Gastrocnemius medialis (tissue), 4 donors: ENCODE measurements at regions not wholly inside any gene's neighbourhood (a gene's known extent, or its start where the extent isn't known, plus 50 kb on each side); places are given as distances from the start of the nearest gene placed in this dataset.

Source experiments
- ATAC-seq, 2 donors: fragments of 150-250 bp; one replicate each; pipeline ENCODE4 v1.9.1; 2016
- DNase-seq, 2 donors: peaks; one replicate each; pipeline ENCODE4 v3.0.0-alpha.2; 2019
- H3K27ac ChIP-seq, 4 donors: fragments of 200-600 bp; sonication (generic); 1 replicate in 1 of 4; 2 replicates in 3 of 4; pipeline ENCODE4 v1.5.1; 2016 to 2018; ENCODE audit warnings: mild to moderate bottlenecking in 2 of 4, moderate library complexity in 1 of 4
- H3K27me3 ChIP-seq, 3 donors: fragments of 200-600 bp; sonication (generic) in 2 of 3; 1 replicate in 1 of 3; 2 replicates in 2 of 3; pipeline versions ENCODE4 v1.5.1 to v1.6.0; 2016 to 2019; ENCODE audit warnings: mild to moderate bottlenecking in 1 of 3, moderate library complexity in 1 of 3
- H3K36me3 ChIP-seq, 2 donors: fragments of 200-600 bp; sonication (generic) in 1 of 2; one replicate each; pipeline ENCODE4 v1.5.1; 2017 to 2018
- H3K4me1 ChIP-seq, 2 donors: fragments of 200-600 bp; sonication (generic) in 1 of 2; one replicate each; pipeline ENCODE4 v1.5.1; 2016 to 2017; ENCODE audit warnings: mild to moderate bottlenecking in 2 of 2
- H3K4me3 ChIP-seq, 4 donors: fragments of 200-600 bp; sonication (generic) in 3 of 4; 1 replicate in 1 of 4; 2 replicates in 3 of 4; pipeline ENCODE4 v1.5.1; 2016 to 2019; ENCODE audit warnings: mild to moderate bottlenecking in 2 of 4
- H3K9me3 ChIP-seq, 3 donors: fragments of 200-600 bp; sonication (generic) in 2 of 3; 1 replicate in 1 of 3; 2 replicates in 2 of 3; pipeline ENCODE4 v1.5.1; 2016 to 2019
- CTCF ChIP-seq, 5 experiments: fragments of 450-650 bp in 3 of 5; fragments of 200-600 bp in 2 of 5; sonication (generic) in 2 of 5; IDR thresholded peaks in 4 of 5; conservative IDR thresholded peaks in 1 of 5; 1 replicate in 4 of 5; 2 replicates in 1 of 5; pipeline ENCODE4 v1.5.1; 2016 to 2019; ENCODE audit warnings: antibody characterized with exemption in 5 of 5, mild to moderate bottlenecking in 3 of 5, moderate library complexity in 3 of 5
- POLR2A ChIP-seq, 2 donors: fragments of 450-650 bp; IDR thresholded peaks; one replicate each; pipeline ENCODE4 v1.6.1; 2017; ENCODE audit warnings: antibody characterized with exemption in 2 of 2, mild to moderate bottlenecking in 2 of 2, moderate library complexity in 2 of 2
- in situ Hi-C, 4 donors: fragments of 200-750 bp; cut with MboI; loops; one replicate each; pipeline versions ENCODE4 v1.15.0 to v1.8.0; 2017; ENCODE audit warnings: low sequenced_read_pairs in 4 of 4
- intact Hi-C: fragments of 100-400 bp; cut with DNase I; formaldehyde crosslinking; loops from one replicate; pipeline ENCODE4 v1.15.1; 2023; ENCODE audit warnings: low total_unique reads

- H3K36me3 ChIP-seq: no peaks in the 10 kb centered on the region
- in situ Hi-C loops (no loop called here), intact Hi-C loops (no loop called here)
- H3K27ac ChIP-seq: no peak overlapping the region
- no peaks in the 10 kb centered on the region for H3K9me3 ChIP-seq
- TF ChIP-seq POLR2A (IDR thresholded peaks at IDR 0.05) (no peak), CTCF (IDR thresholded peaks at IDR 0.05 in 4 of 5, conservative IDR thresholded peaks at IDR 0.05 in 1 of 5) (no peak)
- H3K4me3 ChIP-seq: no peak overlapping the region
- H3K27me3 ChIP-seq: no peaks in the 10 kb centered on the region
- ATAC-seq (no peak), DNase-seq (no peak)
- no peaks in the 10 kb centered on the region for H3K4me1 ChIP-seq
Observed at GRCh38 chr10:2953495-2953894, 113.9 kb upstream of the PFKP start.

GRCh38 chr10:2951235-2951835 lies 116.0 kb upstream of the PFKP start:
- Histone ChIP-seq H3K9me3 (no peaks in the 10 kb centered on the region), H3K4me1 (no peaks in the 10 kb centered on the region), H3K36me3 (no peaks in the 10 kb centered on the region), H3K27ac (no peak overlapping the region), H3K27me3 (no peaks in the 10 kb centered on the region), H3K4me3 (no peak overlapping the region)
- in situ Hi-C loops: no loop called here
- intact Hi-C loops: no loop called here
- no peak for ATAC-seq
- DNase-seq: no peak
- no peak for TF ChIP-seq CTCF (IDR thresholded peaks at IDR 0.05 in 4 of 5, conservative IDR thresholded peaks at IDR 0.05 in 1 of 5)
- no peak for TF ChIP-seq POLR2A (IDR thresholded peaks at IDR 0.05)

DNA sequence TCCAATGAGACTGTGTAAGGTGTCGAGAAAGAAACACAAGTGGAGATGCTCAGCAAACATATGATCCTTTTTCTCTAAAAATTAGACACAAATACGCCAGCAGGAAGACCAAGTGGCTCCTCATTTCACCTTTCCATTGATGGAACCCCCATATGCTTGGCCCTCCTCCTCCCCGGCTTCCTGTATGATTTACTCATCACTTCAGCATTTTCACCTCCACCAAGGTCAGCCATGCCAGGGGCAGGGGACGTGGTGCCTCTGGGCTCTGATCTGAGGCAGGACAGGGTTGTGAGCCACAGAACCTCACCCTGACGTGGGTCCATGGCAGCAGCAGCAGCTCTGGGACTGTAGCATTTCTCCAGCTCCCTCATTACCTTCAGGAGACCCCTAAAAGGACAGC lies 116.8 kb upstream of the PFKP start:
- H3K9me3 ChIP-seq: no peaks in the 10 kb centered on the region
- no peaks in the 10 kb centered on the region for H3K4me1 ChIP-seq
- in situ Hi-C loops (no loop called here), intact Hi-C loops (no loop called here)
- ATAC-seq: no peak
- no peak overlapping the region for H3K27ac ChIP-seq
- TF ChIP-seq CTCF (IDR thresholded peaks at IDR 0.05 in 4 of 5, conservative IDR thresholded peaks at IDR 0.05 in 1 of 5): no peak
- no peak for TF ChIP-seq POLR2A (IDR thresholded peaks at IDR 0.05)
- no peaks in the 10 kb centered on the region for H3K36me3 ChIP-seq
- H3K27me3 ChIP-seq: no peaks in the 10 kb centered on the region
- H3K4me3 ChIP-seq: no peak overlapping the region
- DNase-seq: no peak

GRCh38 chr10:2949948-2950354 lies 117.4 kb upstream of the PFKP start:
- Histone ChIP-seq H3K4me1 (no peaks in the 10 kb centered on the region), H3K4me3 (no peak overlapping the region), H3K9me3 (no peaks in the 10 kb centered on the region), H3K27me3 (peaks cover 0 to 3% (median 0%) of the 10 kb centered on the region in 3 donors), H3K27ac (no peak overlapping the region), H3K36me3 (no peaks in the 10 kb centered on the region)
- in situ Hi-C loops: loop anchor here in 1 of 4 donors (25.0 kb wide), 1 partner anchor 237 kb away; no protein-coding TSS in a partner anchor
- no peak for DNase-seq
- TF ChIP-seq CTCF (IDR thresholded peaks at IDR 0.05 in 4 of 5, conservative IDR thresholded peaks at IDR 0.05 in 1 of 5): no peak
- TF ChIP-seq POLR2A (IDR thresholded peaks at IDR 0.05): no peak
- no peak for ATAC-seq
- intact Hi-C loops: no loop called here
